Endothelial cell of umbilical vein (primary cell): ENCODE measurements at regions not wholly inside any gene's neighbourhood (a gene's known extent, or its start where the extent isn't known, plus 50 kb on each side); places are given as distances from the start of the nearest gene placed in this dataset.

Experiments
- CTCF ChIP-seq, 2 donors: IDR thresholded peaks; 1 replicate in 1 of 2; 2 replicates in 1 of 2; pipeline ENCODE4 v1.5.1; 2011; ENCODE audit warnings: low read length in 2 of 2, mild to moderate bottlenecking in 2 of 2, moderate library complexity in 2 of 2, control low read depth in 1 of 2, inconsistent platforms in 1 of 2, low read depth in 1 of 2; ENCODE audit not compliant: insufficient read depth in 1 of 2; ENCODE audit errors: extremely low read depth in 1 of 2
- EZH2 ChIP-seq: IDR thresholded peaks from 2 replicates; pipeline ENCODE4 v1.6.1; 2012; ENCODE audit warnings: borderline replicate concordance, low read depth, mild to moderate bottlenecking, moderate library complexity, low read length, inconsistent platforms; ENCODE audit not compliant: severe bottlenecking
- FOS ChIP-seq: IDR thresholded peaks from 2 replicates; pipeline ENCODE4 v1.6.1; 2011; ENCODE audit warnings: mild to moderate bottlenecking, low read length, moderate library complexity, borderline replicate concordance; ENCODE audit not compliant: insufficient read depth
- GATA2 ChIP-seq: IDR thresholded peaks from 2 replicates; pipeline ENCODE4 v1.7.0; 2011; ENCODE audit warnings: low read depth, mild to moderate bottlenecking, moderate library complexity, mixed read lengths, low read length; ENCODE audit not compliant: insufficient read length, insufficient read depth
- JUN ChIP-seq: IDR thresholded peaks from 2 replicates; pipeline ENCODE4 v1.6.1; 2011; ENCODE audit warnings: borderline replicate concordance, low read depth; ENCODE audit not compliant: insufficient read length, insufficient read depth
- MAX ChIP-seq: IDR thresholded peaks from 2 replicates; pipeline ENCODE4 v1.6.1; 2011; ENCODE audit not compliant: insufficient read depth, insufficient read length
- MYC ChIP-seq: IDR thresholded peaks from one replicate; pipeline ENCODE4 v1.6.1; 2011; ENCODE audit warnings: mild to moderate bottlenecking, low read depth, low read length
- POLR2A ChIP-seq: IDR thresholded peaks from 2 replicates; pipeline ENCODE4 v1.6.1; 2012; ENCODE audit warnings: low read depth, mild to moderate bottlenecking, control low read depth, low read length
- POLR2AphosphoS5 ChIP-seq: IDR thresholded peaks from 2 replicates; pipeline ENCODE4 v1.6.1; 2012; ENCODE audit warnings: low read depth, mild to moderate bottlenecking, control low read depth, low read length, moderate library complexity; ENCODE audit not compliant: insufficient read depth

GRCh38 chr12:92271341-92271740 lies 125.7 kb upstream of the BTG1 start:
- TF ChIP-seq CTCF (IDR thresholded peaks at IDR 0.05; ENCODE audit: extremely low read depth in 1 of 2, insufficient read depth in 1 of 2, low read depth in 1 of 2, low read length in 2 of 2) = no peak
- TF ChIP-seq MYC = no peak
- no peak for TF ChIP-seq POLR2AphosphoS5
- TF ChIP-seq POLR2A = no peak
- TF ChIP-seq JUN = no peak
- TF ChIP-seq GATA2 = no peak
- no peak for TF ChIP-seq MAX
- no peak for TF ChIP-seq EZH2
- TF ChIP-seq FOS = no peak
